ENCODE measurements at regions not wholly inside any gene's neighbourhood (a gene's known extent, or its start where the extent isn't known, plus 50 kb on each side); places are given as distances from the start of the nearest gene placed in this dataset.

DNA sequence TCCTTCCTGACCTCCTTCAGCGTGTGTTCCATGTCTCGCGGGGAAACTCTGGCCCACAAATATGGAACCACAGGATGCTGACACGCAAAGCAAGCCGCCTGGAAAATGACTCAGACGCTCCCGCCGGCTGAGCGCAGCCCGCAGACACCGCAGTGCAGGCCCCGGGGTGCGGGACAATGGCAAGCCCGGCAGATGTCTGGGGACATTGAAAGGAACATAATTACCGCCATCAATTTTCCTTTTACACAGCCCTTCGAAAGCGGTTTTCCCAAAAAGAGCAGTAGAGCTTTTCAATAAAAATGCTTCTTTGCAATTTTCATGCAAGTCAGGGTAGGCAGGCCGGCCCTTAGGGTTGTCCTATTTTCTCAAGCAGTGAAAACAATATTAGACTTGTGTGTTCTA, 159.2 kb upstream of the SH3BP4 start:
- TF ChIP-seq, protein P1, sequence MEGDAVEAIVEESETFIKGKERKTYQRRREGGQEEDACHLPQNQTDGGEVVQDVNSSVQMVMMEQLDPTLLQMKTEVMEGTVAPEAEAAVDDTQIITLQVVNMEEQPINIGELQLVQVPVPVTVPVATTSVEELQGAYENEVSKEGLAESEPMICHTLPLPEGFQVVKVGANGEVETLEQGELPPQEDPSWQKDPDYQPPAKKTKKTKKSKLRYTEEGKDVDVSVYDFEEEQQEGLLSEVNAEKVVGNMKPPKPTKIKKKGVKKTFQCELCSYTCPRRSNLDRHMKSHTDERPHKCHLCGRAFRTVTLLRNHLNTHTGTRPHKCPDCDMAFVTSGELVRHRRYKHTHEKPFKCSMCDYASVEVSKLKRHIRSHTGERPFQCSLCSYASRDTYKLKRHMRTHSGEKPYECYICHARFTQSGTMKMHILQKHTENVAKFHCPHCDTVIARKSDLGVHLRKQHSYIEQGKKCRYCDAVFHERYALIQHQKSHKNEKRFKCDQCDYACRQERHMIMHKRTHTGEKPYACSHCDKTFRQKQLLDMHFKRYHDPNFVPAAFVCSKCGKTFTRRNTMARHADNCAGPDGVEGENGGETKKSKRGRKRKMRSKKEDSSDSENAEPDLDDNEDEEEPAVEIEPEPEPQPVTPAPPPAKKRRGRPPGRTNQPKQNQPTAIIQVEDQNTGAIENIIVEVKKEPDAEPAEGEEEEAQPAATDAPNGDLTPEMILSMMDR (IDR thresholded peaks at IDR 0.05): no peak
- TF ChIP-seq POLR2A (IDR thresholded peaks at IDR 0.05): no peak
